ENCODE measurements at regions not wholly inside any gene's neighbourhood (a gene's known extent, or its start where the extent isn't known, plus 50 kb on each side); places are given as distances from the start of the nearest gene placed in this dataset.

DNA sequence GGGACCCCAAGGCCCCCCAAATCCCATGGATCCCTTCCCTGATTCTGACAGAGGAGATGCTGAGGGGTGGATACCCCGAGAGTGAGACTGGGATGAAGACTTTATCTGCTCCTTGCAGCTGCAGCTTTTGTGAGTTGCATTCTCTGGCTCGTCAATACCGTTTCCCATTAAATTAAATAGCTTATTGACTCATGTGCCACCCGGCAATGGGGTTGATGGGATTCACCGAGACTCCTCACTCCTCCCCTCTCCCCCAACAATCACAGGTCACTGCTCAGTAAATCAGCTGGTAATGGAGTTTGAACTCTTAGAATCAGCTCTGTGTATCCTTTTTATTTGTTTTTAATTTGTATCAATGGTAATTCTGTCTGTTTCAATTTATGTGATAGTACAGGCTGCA is 337.5 kb upstream of the PLXNA2 start:
- H3K27me3 Mint-ChIP-seq (ENCODE audit: low read depth in 3 of 3), result peaks cover 2% of the 10 kb centered on the region in 3 donors
- H3K4me3 Mint-ChIP-seq, result no peak overlapping the region
- H3K4me2 ChIP-seq (replicated peaks; ENCODE audit: extremely low read depth, low read length, poor library complexity, severe bottlenecking), result no peak overlapping the region
- H4K20me1 ChIP-seq (ENCODE audit: insufficient read depth, low read length), result no peaks in the 10 kb centered on the region
- no peak overlapping the region for H3K9ac ChIP-seq (ENCODE audit: insufficient read depth, low read length, poor library complexity, severe bottlenecking)
- no peaks in the 10 kb centered on the region for H3K4me1 ChIP-seq (ENCODE audit: control insufficient read depth in 1 of 2, insufficient read depth in 2 of 2, low read length in 2 of 2)
- TF ChIP-seq, protein P1, sequence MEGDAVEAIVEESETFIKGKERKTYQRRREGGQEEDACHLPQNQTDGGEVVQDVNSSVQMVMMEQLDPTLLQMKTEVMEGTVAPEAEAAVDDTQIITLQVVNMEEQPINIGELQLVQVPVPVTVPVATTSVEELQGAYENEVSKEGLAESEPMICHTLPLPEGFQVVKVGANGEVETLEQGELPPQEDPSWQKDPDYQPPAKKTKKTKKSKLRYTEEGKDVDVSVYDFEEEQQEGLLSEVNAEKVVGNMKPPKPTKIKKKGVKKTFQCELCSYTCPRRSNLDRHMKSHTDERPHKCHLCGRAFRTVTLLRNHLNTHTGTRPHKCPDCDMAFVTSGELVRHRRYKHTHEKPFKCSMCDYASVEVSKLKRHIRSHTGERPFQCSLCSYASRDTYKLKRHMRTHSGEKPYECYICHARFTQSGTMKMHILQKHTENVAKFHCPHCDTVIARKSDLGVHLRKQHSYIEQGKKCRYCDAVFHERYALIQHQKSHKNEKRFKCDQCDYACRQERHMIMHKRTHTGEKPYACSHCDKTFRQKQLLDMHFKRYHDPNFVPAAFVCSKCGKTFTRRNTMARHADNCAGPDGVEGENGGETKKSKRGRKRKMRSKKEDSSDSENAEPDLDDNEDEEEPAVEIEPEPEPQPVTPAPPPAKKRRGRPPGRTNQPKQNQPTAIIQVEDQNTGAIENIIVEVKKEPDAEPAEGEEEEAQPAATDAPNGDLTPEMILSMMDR (IDR thresholded peaks at IDR 0.05), result no peak
- H2AFZ ChIP-seq (ENCODE audit: insufficient read depth, low read depth, low read length, poor library complexity, severe bottlenecking), result no peak overlapping the region
- no peak overlapping the region for H3K27ac Mint-ChIP-seq
- no peaks in the 10 kb centered on the region for H3K27me3 ChIP-seq (ENCODE audit: control insufficient read depth in 2 of 2, insufficient read depth in 2 of 2, low read length in 2 of 2)
- H3K36me3 ChIP-seq (replicated peaks in 1 of 2; ENCODE audit: control insufficient read depth in 1 of 2, insufficient read depth in 2 of 2, low read length in 2 of 2), result no peaks in the 10 kb centered on the region
- H3K4me3 ChIP-seq (replicated peaks in 1 of 3; ENCODE audit: low read depth in 2 of 3, low read length in 3 of 3), result no peak overlapping the region
- H3K9me3 ChIP-seq (replicated peaks in 1 of 2; ENCODE audit: control insufficient read depth in 1 of 2, insufficient read depth in 1 of 2, low read length in 2 of 2), result no peaks in the 10 kb centered on the region
- no peak for DNase-seq
- no peaks in the 10 kb centered on the region for H3K4me1 Mint-ChIP-seq
- 100% methylated on average over 1 of the region's 5 CpGs for WGBS (ENCODE audit: insufficient coverage)
- intact Hi-C loops (cut with micrococcal nuclease), result no loop called here
- no peaks in the 10 kb centered on the region for H3K36me3 Mint-ChIP-seq
- H3K79me2 ChIP-seq (ENCODE audit: insufficient read depth, low read length), result no peaks in the 10 kb centered on the region
- no peak overlapping the region for H3K27ac ChIP-seq (ENCODE audit: low read depth in 1 of 2, low read length in 2 of 2)
- H3K9me3 Mint-ChIP-seq, result peaks cover 0 to 7% (median 4%) of the 10 kb centered on the region in 7 donors

DNA sequence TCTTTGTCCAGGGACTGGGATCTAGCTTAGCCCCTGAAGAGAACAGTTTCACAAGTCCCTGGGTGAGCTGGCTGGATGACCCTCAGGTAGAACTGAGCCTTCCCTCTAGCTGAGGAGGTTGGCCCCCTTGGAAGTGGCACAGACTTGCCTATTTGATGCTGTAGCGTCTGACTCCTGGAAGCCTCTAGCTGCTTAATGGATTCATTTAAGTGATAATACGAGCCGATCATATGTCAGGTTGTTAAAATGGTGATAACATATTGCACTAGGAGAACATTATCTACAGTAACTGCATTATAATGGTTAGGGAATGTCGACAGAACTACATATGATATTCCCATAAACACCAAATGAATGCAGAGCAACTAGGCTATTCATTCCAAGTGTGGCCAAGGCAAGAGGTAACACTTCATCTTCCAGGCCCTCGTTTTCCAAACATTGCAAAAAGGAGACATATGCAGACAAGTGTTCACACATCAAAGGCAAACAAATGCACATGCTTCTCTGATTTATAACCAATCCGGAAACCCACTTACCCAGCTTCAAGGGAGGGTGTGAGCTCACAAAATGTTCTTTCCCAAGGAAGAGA is 340.1 kb upstream of the PLXNA2 start:
- H3K27me3 ChIP-seq (ENCODE audit: control insufficient read depth in 2 of 2, insufficient read depth in 2 of 2, low read length in 2 of 2), result no peaks in the 10 kb centered on the region
- Mint-ChIP-seq H3K4me1 (no peaks in the 10 kb centered on the region), H3K27ac (no peak overlapping the region), H3K9me3 (peaks cover 0 to 9% (median 3%) of the 10 kb centered on the region in 7 donors), H3K36me3 (no peaks in the 10 kb centered on the region), H3K27me3 (ENCODE audit: low read depth in 3 of 3) (peaks cover 0 to 5% (median 2%) of the 10 kb centered on the region in 3 donors), H3K4me3 (no peak overlapping the region)
- H3K36me3 ChIP-seq (replicated peaks in 1 of 2; ENCODE audit: control insufficient read depth in 1 of 2, insufficient read depth in 2 of 2, low read length in 2 of 2), result no peaks in the 10 kb centered on the region
- intact Hi-C loops (cut with micrococcal nuclease), result no loop called here
- no peak overlapping the region for H3K9ac ChIP-seq (ENCODE audit: insufficient read depth, low read length, poor library complexity, severe bottlenecking)
- DNase-seq, result no peak
- H3K79me2 ChIP-seq (ENCODE audit: insufficient read depth, low read length), result no peaks in the 10 kb centered on the region
- H4K20me1 ChIP-seq (ENCODE audit: insufficient read depth, low read length), result no peaks in the 10 kb centered on the region
- no peak overlapping the region for H2AFZ ChIP-seq (ENCODE audit: insufficient read depth, low read depth, low read length, poor library complexity, severe bottlenecking)
- no peaks in the 10 kb centered on the region for H3K4me1 ChIP-seq (ENCODE audit: control insufficient read depth in 1 of 2, insufficient read depth in 2 of 2, low read length in 2 of 2)
- TF ChIP-seq, protein P1 (IDR thresholded peaks at IDR 0.05), result no peak
- no peaks in the 10 kb centered on the region for H3K9me3 ChIP-seq (replicated peaks in 1 of 2; ENCODE audit: control insufficient read depth in 1 of 2, insufficient read depth in 1 of 2, low read length in 2 of 2)
- no peak overlapping the region for H3K4me3 ChIP-seq (replicated peaks in 1 of 3; ENCODE audit: low read depth in 2 of 3, low read length in 3 of 3)
- H3K4me2 ChIP-seq (replicated peaks; ENCODE audit: extremely low read depth, low read length, poor library complexity, severe bottlenecking), result no peak overlapping the region
- 86% methylated on average over 1 of the region's 6 CpGs for WGBS (ENCODE audit: insufficient coverage)
- no peak overlapping the region for H3K27ac ChIP-seq (ENCODE audit: low read depth in 1 of 2, low read length in 2 of 2)
